ENCODE measurements at regions not wholly inside any gene's neighbourhood (a gene's known extent, or its start where the extent isn't known, plus 50 kb on each side); places are given as distances from the start of the nearest gene placed in this dataset.
"Not testable (repeated sequence)": the region's sequence is repeated elsewhere in the genome, so short reads cannot be mapped to it uniquely, and the experiment has no call there.

- Histone ChIP-seq H3K79me2 (ENCODE audit: low read length) (no peaks in the 10 kb centered on the region), H3K9ac (ENCODE audit: low read length) (no peak overlapping the region), H3K4me2 (ENCODE audit: low read length) (no peak overlapping the region), H3K36me3 (replicated peaks; ENCODE audit: low read depth, low read length) (no peaks in the 10 kb centered on the region), H3K27ac (ENCODE audit: low read length) (no peak overlapping the region), H2AFZ (ENCODE audit: low read depth, low read length) (no peak overlapping the region), H3K9me3 (ENCODE audit: insufficient read depth, low read length) (no peaks in the 10 kb centered on the region), H3K4me3 (ENCODE audit: low read length) (no peak overlapping the region), H3K27me3 (ENCODE audit: low read depth, low read length) (no peaks in the 10 kb centered on the region), H3K4me1 (ENCODE audit: low read length) (no peaks in the 10 kb centered on the region), H4K20me1 (ENCODE audit: insufficient read depth, low read length) (no peaks in the 10 kb centered on the region)
- TF ChIP-seq, protein P1, sequence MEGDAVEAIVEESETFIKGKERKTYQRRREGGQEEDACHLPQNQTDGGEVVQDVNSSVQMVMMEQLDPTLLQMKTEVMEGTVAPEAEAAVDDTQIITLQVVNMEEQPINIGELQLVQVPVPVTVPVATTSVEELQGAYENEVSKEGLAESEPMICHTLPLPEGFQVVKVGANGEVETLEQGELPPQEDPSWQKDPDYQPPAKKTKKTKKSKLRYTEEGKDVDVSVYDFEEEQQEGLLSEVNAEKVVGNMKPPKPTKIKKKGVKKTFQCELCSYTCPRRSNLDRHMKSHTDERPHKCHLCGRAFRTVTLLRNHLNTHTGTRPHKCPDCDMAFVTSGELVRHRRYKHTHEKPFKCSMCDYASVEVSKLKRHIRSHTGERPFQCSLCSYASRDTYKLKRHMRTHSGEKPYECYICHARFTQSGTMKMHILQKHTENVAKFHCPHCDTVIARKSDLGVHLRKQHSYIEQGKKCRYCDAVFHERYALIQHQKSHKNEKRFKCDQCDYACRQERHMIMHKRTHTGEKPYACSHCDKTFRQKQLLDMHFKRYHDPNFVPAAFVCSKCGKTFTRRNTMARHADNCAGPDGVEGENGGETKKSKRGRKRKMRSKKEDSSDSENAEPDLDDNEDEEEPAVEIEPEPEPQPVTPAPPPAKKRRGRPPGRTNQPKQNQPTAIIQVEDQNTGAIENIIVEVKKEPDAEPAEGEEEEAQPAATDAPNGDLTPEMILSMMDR (IDR thresholded peaks at IDR 0.05; ENCODE audit: low read depth, low read length), result no peak
- no peak for TF ChIP-seq EZH2phosphoT487 (IDR thresholded peaks at IDR 0.05; ENCODE audit: low read depth)
Observed at GRCh38 chr7:69537691-69538090, 60.6 kb upstream of the AUTS2 start.

GRCh38 chr7:69539531-69539930, 58.7 kb upstream of the AUTS2 start:
- Histone ChIP-seq H3K9ac (ENCODE audit: low read length) (no peak overlapping the region), H3K79me2 (ENCODE audit: low read length) (no peaks in the 10 kb centered on the region), H3K9me3 (ENCODE audit: insufficient read depth, low read length) (no peaks in the 10 kb centered on the region), H3K36me3 (replicated peaks; ENCODE audit: low read depth, low read length) (no peaks in the 10 kb centered on the region), H2AFZ (ENCODE audit: low read depth, low read length) (no peak overlapping the region), H3K4me2 (ENCODE audit: low read length) (no peak overlapping the region), H3K27me3 (ENCODE audit: low read depth, low read length) (no peaks in the 10 kb centered on the region), H3K27ac (ENCODE audit: low read length) (no peak overlapping the region), H4K20me1 (ENCODE audit: insufficient read depth, low read length) (no peaks in the 10 kb centered on the region), H3K4me1 (ENCODE audit: low read length) (no peaks in the 10 kb centered on the region), H3K4me3 (ENCODE audit: low read length) (no peak overlapping the region)
- TF ChIP-seq, protein P1 (IDR thresholded peaks at IDR 0.05; ENCODE audit: low read depth, low read length), result no peak
- no peak for TF ChIP-seq EZH2phosphoT487 (IDR thresholded peaks at IDR 0.05; ENCODE audit: low read depth)

GRCh38 chr7:69540287-69540686, 58.0 kb upstream of the AUTS2 start:
- TF ChIP-seq, protein P1 (IDR thresholded peaks at IDR 0.05; ENCODE audit: low read depth, low read length), result no peak
- no peak for TF ChIP-seq EZH2phosphoT487 (IDR thresholded peaks at IDR 0.05; ENCODE audit: low read depth)
- no peaks in the 10 kb centered on the region for H3K27me3 ChIP-seq (ENCODE audit: low read depth, low read length)
- H3K4me1 ChIP-seq (ENCODE audit: low read length), result no peaks in the 10 kb centered on the region
- no peaks in the 10 kb centered on the region for H3K9me3 ChIP-seq (ENCODE audit: insufficient read depth, low read length)
- no peaks in the 10 kb centered on the region for H4K20me1 ChIP-seq (ENCODE audit: insufficient read depth, low read length)
- no peaks in the 10 kb centered on the region for H3K36me3 ChIP-seq (replicated peaks; ENCODE audit: low read depth, low read length)
- no peak overlapping the region for H3K9ac ChIP-seq (ENCODE audit: low read length)
- no peak overlapping the region for H2AFZ ChIP-seq (ENCODE audit: low read depth, low read length)
- H3K79me2 ChIP-seq (ENCODE audit: low read length), result no peaks in the 10 kb centered on the region
- no peak overlapping the region for H3K4me3 ChIP-seq (ENCODE audit: low read length)
- H3K27ac ChIP-seq (ENCODE audit: low read length), result no peak overlapping the region
- no peak overlapping the region for H3K4me2 ChIP-seq (ENCODE audit: low read length)

- H3K27ac ChIP-seq (ENCODE audit: low read length); H3K27me3 ChIP-seq (ENCODE audit: low read depth, low read length); H3K4me2 ChIP-seq (ENCODE audit: low read length); H4K20me1 ChIP-seq (ENCODE audit: insufficient read depth, low read length); H3K79me2 ChIP-seq (ENCODE audit: low read length); H3K36me3 ChIP-seq (replicated peaks; ENCODE audit: low read depth, low read length); H2AFZ ChIP-seq (ENCODE audit: low read depth, low read length); H3K4me1 ChIP-seq (ENCODE audit: low read length); H3K9ac ChIP-seq (ENCODE audit: low read length); H3K9me3 ChIP-seq (ENCODE audit: insufficient read depth, low read length); H3K4me3 ChIP-seq (ENCODE audit: low read length): not testable (repeated sequence)
Observed at GRCh38 chr7:69541779-69542432, 56.4 kb upstream of the AUTS2 start.

All from OCI-LY3 (cell line).